ENCODE measurements at regions not wholly inside any gene's neighbourhood (a gene's known extent, or its start where the extent isn't known, plus 50 kb on each side); places are given as distances from the start of the nearest gene placed in this dataset.

DNA sequence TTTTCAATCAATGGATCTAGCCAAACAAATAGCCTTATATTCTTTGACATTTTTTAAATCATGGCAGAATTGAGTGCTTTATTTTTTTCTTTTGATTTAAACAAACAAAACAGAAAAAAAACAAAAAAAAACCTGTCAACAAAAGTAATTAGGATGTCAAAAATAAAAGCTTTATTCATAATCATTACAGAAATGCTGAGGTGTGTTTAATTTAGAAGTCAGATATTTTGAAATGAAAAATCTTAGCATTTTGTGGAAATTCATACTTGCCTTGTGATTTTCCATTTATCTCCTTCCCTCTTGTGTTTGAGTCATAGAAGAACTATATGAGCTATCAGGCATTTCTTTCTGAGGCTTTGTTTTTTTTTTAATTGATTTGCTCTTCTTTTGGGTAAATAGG lies 387.0 kb upstream of the STXBP6 start:
- H3K36me3 ChIP-seq (ENCODE audit: control insufficient read depth, insufficient read depth, low read length): no peaks in the 10 kb centered on the region
- H3K4me3 ChIP-seq (replicated peaks; ENCODE audit: low read depth, low read length): no peak overlapping the region
- TF ChIP-seq, protein P1, sequence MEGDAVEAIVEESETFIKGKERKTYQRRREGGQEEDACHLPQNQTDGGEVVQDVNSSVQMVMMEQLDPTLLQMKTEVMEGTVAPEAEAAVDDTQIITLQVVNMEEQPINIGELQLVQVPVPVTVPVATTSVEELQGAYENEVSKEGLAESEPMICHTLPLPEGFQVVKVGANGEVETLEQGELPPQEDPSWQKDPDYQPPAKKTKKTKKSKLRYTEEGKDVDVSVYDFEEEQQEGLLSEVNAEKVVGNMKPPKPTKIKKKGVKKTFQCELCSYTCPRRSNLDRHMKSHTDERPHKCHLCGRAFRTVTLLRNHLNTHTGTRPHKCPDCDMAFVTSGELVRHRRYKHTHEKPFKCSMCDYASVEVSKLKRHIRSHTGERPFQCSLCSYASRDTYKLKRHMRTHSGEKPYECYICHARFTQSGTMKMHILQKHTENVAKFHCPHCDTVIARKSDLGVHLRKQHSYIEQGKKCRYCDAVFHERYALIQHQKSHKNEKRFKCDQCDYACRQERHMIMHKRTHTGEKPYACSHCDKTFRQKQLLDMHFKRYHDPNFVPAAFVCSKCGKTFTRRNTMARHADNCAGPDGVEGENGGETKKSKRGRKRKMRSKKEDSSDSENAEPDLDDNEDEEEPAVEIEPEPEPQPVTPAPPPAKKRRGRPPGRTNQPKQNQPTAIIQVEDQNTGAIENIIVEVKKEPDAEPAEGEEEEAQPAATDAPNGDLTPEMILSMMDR (IDR thresholded peaks at IDR 0.05; ENCODE audit: insufficient read depth, low read length, poor library complexity, severe bottlenecking): no peak
- no peak for DNase-seq (ENCODE audit: extremely low read depth, insufficient read length)
- no peaks in the 10 kb centered on the region for H3K27me3 ChIP-seq (replicated peaks; ENCODE audit: control insufficient read depth, insufficient read depth, low read length)

DNA sequence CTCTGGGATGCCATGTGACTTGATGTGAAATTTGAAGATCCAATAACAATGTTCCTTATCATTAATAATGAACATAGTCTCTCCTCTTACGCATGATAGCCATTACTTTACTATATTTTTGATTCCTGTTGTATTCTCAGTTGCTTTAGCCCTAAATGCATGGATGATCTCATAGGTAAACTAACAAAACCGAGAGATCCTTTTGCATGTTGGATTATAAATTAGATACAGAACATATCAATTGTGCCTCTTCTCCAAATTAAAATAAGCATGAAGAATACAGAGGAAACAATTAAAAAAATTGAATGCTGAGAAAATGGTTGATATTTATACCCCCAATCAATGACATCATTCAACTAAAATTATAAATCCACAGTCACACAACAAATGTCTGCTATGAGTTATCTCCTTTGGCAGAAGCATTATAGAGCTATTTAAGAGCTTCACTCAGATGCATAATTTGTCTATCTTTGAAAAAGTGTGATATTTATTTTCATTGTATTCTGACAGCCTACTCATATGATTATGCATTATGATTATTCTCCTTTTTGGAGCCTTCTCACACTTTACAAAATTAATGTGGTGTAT lies 386.4 kb upstream of the STXBP6 start:
- Histone ChIP-seq H3K27me3 (replicated peaks; ENCODE audit: control insufficient read depth, insufficient read depth, low read length) (no peaks in the 10 kb centered on the region), H3K4me3 (replicated peaks; ENCODE audit: low read depth, low read length) (no peak overlapping the region), H3K36me3 (ENCODE audit: control insufficient read depth, insufficient read depth, low read length) (no peaks in the 10 kb centered on the region)
- TF ChIP-seq, protein P1 (IDR thresholded peaks at IDR 0.05; ENCODE audit: insufficient read depth, low read length, poor library complexity, severe bottlenecking): no peak
- DNase-seq (ENCODE audit: extremely low read depth, insufficient read length): no peak

DNA sequence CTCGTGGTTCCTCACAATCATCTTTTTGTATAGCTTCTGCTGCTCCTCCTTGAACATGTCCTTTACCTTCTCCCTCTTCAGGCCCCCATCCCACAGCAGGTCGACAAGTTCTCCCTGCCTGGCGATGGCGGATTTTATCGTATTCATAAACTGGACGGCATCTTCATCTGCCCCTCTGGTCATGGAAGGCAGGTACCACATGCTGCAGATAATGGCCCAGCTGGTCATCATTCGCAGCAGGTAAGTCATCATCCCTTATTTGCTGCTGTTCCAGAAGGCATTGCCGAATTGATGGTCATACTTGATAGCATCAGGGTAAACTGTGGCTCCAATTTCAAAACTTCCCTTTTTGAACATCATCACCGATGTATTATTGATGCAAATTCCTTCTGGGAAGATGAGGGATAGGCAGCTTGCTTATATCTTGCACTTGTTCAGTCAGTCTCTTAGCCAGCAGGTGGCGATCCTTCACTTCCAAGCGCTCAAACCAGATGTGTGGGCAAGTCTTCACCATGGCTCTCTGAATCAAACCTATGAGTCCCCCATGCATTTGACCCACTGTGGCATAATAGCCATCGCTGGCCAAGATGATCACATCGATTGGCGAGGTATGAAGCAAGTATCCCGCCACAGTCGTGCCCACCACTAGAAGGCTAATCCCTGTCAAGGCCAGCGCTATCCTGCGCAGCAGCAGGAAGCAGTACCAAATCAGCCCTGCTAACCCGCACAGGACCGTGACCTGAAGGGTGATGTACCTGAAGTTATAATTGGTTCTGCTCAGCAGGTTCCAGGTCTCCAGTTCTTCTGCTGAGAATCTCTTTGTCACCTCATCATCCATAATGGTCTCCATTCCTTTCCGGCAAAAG lies 381.5 kb upstream of the STXBP6 start:
- Histone ChIP-seq H3K36me3 (ENCODE audit: control insufficient read depth, insufficient read depth, low read length) (no peaks in the 10 kb centered on the region), H3K27me3 (replicated peaks; ENCODE audit: control insufficient read depth, insufficient read depth, low read length) (no peaks in the 10 kb centered on the region), H3K4me3 (replicated peaks; ENCODE audit: low read depth, low read length) (no peak overlapping the region)
- DNase-seq (ENCODE audit: extremely low read depth, insufficient read length): no peak
- TF ChIP-seq, protein P1 (IDR thresholded peaks at IDR 0.05; ENCODE audit: insufficient read depth, low read length, poor library complexity, severe bottlenecking): no peak

DNA sequence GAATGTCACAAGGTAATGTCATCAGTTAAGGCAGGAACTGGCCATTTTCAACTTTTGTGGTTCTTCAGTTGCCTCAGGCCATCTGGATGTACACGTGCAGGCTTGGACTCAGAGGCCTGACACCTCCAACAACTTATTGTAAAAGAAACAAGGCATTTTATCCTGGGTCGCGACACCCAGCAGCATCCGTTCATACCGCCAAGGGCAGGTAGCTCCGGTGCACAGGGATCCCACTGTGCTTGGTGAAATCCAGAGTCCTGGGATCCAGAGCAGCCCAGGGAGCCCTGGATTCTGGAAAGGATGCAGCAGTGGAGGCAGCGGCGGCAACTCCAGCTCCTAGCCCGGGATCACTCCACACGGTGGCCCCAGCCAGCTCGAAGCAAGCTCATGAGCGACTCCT lies 380.9 kb upstream of the STXBP6 start:
- Histone ChIP-seq H3K36me3 (ENCODE audit: control insufficient read depth, insufficient read depth, low read length) (no peaks in the 10 kb centered on the region), H3K27me3 (replicated peaks; ENCODE audit: control insufficient read depth, insufficient read depth, low read length) (no peaks in the 10 kb centered on the region), H3K4me3 (replicated peaks; ENCODE audit: low read depth, low read length) (no peak overlapping the region)
- TF ChIP-seq, protein P1 (IDR thresholded peaks at IDR 0.05; ENCODE audit: insufficient read depth, low read length, poor library complexity, severe bottlenecking): no peak
- DNase-seq (ENCODE audit: extremely low read depth, insufficient read length): no peak

DNA sequence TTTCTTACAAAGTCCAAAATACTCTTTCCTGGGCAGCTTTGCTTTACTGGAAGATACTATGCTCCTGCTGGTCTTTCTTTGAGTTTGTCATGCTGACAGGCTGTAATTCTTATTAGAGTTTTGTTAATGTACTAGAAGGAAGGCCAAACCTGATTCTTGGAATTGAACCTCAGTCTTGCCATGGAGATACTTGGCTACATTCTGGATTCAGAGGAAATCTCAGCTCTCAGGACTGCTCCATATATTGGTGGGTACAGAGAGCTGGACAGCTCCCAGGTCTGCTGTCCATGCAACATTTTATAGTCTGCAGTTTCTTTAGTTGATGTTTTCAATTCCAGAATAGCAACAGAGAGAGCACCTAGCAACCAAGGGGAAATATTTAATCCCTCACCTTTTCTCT lies 363.1 kb upstream of the STXBP6 start:
- DNase-seq (ENCODE audit: extremely low read depth, insufficient read length): no peak
- Histone ChIP-seq H3K4me3 (replicated peaks; ENCODE audit: low read depth, low read length) (no peak overlapping the region), H3K27me3 (replicated peaks; ENCODE audit: control insufficient read depth, insufficient read depth, low read length) (no peaks in the 10 kb centered on the region), H3K36me3 (ENCODE audit: control insufficient read depth, insufficient read depth, low read length) (no peaks in the 10 kb centered on the region)
- TF ChIP-seq, protein P1 (IDR thresholded peaks at IDR 0.05; ENCODE audit: insufficient read depth, low read length, poor library complexity, severe bottlenecking): no peak

All from GM06990 (cell line).